HG03457 (cell line): ENCODE measurements at regions not wholly inside any gene's neighbourhood (a gene's known extent, or its start where the extent isn't known, plus 50 kb on each side); places are given as distances from the start of the nearest gene placed in this dataset.

Experiments
- ATAC-seq: cut with Tn5 transposase; IDR thresholded peaks from one replicate; pipeline ENCODE4 v1.9.1; 2021; ENCODE audit warnings: moderate number of reproducible peaks; ENCODE audit not compliant: unreplicated experiment

GRCh38 chr7:41536873-41537665 is 165.8 kb downstream of the INHBA start:
- ATAC-seq: no peak

DNA sequence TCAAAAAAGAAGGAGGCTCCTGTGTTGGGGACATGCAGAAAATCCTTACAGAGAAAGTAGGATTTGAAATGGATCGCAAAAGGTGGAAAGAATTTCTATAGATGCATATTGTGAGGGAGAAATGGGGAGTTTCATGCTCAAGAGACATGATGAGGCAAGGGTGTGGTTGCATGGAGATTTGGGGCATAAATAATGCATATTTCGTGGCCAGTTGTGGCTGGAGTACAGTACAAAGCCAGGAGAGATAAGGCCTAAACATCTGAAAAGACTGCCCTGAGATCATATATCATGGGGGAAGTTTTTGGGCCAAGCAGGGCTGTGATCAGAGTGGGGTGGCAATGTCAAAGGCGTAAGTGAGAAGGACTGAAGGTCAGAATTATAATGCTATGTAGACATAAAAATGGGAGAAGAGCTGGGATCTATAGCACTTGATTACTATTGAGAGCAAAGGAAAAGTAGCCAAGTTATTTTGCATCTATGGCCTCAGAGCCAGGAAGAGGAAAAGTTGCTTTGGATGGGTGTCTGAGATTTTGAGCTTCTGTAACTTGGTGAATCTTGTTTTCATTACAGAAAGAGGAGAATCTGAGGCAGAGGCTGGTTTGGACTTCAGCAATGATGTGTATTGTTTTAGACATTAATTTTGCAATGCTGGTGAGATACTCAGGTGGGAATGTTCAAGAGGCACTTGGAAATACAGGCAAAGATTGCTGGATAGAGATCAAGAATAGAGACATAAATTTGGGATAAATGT is 166.6 kb downstream of the INHBA start:
- no peak for ATAC-seq

DNA sequence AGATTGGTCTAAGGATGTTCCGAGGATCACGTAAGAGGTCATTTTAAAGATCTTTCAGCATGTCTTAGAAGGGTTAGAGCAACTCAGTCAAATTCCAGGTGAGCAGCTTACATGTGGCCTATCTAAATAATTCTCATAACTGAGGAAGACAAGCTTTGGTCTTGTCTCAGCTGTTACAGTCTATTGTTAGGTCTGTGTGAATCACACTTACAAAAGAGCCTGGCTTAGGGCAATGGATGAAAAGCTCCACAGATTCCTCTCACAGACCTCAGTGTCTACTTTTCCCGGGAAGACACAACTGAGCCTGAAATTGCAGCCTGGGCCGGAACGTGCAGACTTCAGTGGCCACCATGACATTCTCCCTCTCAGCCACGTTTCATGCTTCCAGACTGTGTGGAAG is 173.1 kb downstream of the INHBA start:
- no peak for ATAC-seq

DNA sequence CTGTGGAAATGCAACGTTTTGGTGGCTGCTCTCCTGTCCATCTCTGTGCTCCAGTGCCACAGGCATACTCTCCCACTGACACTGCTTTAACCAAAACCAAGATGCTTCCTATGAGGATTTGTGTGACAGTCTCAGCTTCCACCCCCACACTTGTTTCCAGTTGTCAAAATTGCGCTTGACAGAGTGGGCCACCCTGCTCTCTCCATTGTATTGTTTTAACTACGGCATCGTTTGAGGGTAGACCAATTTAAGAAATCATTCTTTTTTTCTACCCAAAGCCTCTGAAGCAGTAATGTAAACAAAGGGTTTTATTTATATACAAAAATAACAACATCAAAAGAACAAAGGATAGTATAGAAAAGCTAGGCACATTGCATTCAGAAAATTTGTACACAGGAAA is 178.0 kb downstream of the INHBA start:
- no peak for ATAC-seq

GRCh38 chr7:41520445-41520844 is 182.4 kb downstream of the INHBA start:
- ATAC-seq: no peak

GRCh38 chr7:41517771-41518170 is 185.1 kb downstream of the INHBA start:
- ATAC-seq: no peak

GRCh38 chr7:41508755-41509154 is 194.1 kb downstream of the INHBA start:
- ATAC-seq: no peak

GRCh38 chr7:41507686-41508268 is 195.1 kb downstream of the INHBA start:
- no peak for ATAC-seq

DNA sequence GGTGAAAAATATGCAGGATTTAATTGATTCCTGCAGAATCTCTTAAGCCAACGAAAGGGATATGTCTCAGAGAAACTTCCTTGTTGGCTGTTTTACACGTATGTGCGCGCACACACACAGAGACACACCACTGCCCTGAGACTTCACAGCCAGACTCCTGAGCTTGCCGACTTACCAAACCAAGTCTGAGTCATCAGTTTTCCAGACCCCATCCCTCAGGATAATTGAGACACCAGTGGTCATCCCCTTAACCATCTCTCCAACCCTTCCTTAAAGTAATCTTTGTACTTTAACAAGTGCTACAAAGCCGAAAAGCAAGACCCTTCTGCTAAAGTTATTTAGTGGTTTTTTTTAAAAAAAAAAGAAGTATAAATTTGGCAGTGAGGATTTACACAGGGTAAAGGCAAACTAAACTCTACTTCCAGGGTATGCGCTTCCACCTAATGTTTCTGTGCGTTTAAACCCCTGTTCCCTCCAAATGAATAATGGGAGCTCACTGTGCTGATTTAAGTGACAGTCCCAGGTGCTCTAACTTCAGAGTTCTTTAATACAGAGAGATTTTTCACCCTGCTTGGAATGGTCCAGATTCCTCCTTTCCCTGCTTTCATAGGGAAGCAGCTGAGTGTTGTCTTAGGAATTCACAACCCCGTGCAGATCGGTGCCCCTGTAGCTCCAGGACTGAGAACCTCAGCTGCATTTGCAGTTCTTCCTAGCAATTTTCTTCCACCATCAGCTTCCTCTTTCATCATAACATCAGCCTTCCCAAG is 198.5 kb downstream of the INHBA start:
- ATAC-seq: no peak

- ATAC-seq: no peak
Measured at GRCh38 chr7:41503438-41503837, 199.5 kb downstream of the INHBA start.

DNA sequence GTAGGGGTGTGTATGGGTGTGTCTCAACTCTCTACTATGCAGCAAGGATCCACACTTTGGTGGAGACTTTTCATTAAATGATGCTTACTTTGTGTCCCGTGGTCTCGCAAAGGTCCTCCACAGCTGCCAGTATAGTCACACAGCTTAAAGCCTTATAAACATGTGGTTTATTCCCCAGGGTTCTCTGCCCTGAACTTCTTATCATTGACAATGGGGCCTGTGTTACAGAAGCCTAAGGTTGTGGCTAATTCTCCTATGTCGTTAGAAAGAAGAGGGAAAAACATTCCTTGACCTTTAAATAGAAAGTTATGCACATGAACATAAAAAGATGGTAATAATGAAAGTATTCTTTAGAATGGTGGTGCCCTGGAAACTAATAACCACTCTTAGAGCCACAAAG is 201.4 kb downstream of the INHBA start:
- no peak for ATAC-seq

DNA sequence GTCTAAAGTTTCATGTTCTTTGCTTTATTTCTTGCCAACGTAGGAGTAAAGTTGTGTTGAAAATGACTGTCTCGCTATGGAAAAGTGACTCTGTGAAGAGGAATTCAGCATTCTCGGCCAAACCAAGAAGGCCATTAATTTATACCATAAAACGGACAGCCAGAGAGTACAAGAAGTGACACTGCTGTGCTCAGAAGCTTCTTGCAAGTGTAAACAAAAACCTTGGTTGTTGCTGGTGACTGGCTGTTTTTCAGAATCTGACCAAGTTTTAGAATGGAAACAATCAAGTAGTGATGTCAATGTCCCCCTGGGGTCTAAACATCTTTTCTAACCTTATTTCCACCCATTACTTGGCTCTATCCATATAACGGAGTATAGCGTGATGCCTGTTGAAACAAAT is 201.9 kb downstream of the INHBA start:
- ATAC-seq: no peak

DNA sequence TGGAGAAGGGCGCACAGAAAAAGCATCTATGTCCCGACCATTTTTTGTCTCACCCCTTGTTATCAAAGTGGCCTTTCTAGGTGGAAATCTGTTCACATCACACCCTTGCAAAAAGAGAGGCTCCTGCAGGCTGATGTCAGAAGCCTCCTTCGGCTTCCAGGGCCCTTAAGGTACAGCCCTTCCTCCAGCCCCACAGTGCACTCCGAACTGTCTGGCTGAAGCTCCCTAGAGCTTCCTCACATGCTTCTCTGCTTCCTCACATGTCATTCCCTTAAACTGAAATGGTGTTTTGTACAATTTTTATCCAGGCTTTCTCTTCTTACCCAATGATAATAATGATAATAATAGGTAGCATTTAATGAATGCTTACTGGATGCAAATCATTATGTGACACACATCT is 210.3 kb downstream of the INHBA start:
- no peak for ATAC-seq

GRCh38 chr7:41491883-41492471 is 210.9 kb downstream of the INHBA start:
- ATAC-seq: no peak

DNA sequence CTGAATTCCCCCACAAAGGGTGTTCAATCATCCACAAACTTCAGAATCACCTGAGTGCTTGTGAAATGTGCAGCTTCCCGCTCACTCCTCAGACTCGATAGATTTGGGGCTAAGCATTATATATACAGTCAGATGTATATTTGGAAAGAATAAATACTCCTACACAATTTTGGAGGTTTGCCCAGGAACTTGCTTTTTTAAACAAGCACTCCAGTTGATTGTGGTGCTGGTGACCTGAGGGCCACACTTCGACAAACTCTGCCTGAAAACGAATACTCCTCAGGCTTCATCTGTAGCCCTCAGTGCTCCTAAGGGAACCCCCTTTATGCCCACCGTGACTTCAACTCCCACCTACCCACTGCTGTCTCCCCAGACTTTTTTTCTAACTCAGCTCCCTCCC is 211.6 kb downstream of the INHBA start:
- no peak for ATAC-seq

GRCh38 chr7:41489885-41490284 is 213.0 kb downstream of the INHBA start:
- no peak for ATAC-seq

DNA sequence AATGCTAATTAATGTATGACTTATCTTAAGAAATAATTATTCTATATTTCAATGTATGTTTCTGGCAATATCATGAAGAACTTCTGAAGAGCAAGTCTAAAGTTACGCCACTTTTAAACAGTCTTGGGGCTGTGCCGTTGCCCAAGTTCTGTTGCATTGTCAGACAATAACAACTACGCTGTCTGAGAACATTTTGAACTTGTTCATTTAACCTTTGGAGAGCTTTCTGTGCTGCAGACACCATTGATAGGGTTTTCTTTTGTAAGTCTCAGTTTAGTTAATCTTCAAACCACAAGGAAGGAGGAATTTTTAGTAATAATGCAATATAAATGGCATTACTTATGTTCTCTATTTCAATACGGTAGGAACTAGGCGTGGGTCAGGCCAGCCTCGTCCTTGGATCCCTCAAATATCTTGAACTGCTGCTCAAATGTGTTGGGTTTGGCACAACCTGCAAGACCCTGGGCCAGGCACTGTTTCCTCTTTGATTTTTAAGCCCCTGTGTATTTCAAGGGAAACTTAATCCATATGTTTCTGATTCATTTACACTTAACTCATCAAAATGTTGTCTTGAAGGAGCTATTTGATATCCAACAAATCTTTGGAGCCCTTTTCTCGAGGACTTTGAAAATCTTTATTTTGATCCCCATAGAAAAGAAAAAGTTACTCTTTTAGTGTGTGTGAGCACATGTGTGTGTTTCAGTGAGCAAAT is 215.5 kb downstream of the INHBA start:
- no peak for ATAC-seq

DNA sequence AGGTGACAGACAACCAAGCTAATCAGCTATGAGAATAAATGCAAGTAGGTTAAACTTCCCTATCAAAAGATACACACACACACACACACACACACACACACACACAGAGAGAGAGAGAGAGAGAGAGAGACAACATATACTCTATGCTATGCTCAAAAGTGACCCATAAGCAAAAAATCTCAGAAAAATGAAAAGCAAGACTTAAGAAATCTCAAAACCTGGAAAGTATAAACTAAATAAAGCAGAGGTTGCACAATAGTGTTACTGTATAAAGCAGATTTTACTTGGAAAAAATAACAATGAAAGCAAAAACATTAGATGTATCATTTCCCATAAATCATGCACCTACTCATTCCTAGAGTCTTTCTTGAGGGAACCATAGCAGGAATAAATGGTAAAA is 221.5 kb downstream of the INHBA start:
- no peak for ATAC-seq

- ATAC-seq: no peak
Measured at GRCh38 chr7:41478187-41478586, 224.7 kb downstream of the INHBA start.

GRCh38 chr7:41476460-41476803 is 226.5 kb downstream of the INHBA start:
- no peak for ATAC-seq
